ENCODE measurements at regions not wholly inside any gene's neighbourhood (a gene's known extent, or its start where the extent isn't known, plus 50 kb on each side); places are given as distances from the start of the nearest gene placed in this dataset.
A peak's percentile ranks its signal among the peaks of the same experiment; 100 is the strongest.
"Not testable (repeated sequence)": the region's sequence is repeated elsewhere in the genome, so short reads cannot be mapped to it uniquely, and the experiment has no call there.

GRCh38 chr11:134510233-134511040, 98.4 kb upstream of the B3GAT1 start:
- intact Hi-C loops (cut with DNase I, micrococcal nuclease), result no loop called here
- peak in 1 of 2 donors; percentile 9 for DNase-seq
- ATAC-seq, result no peak

- no peak for ATAC-seq
- DNase-seq, result no peak
- intact Hi-C loops (cut with DNase I, micrococcal nuclease), result no loop called here
These were observed 97.6 kb upstream of the B3GAT1 start for GRCh38 chr11:134509381-134510232.

GRCh38 chr11:134508219-134508990, 96.4 kb upstream of the B3GAT1 start:
- DNase-seq (no peak), ATAC-seq (no peak)
- intact Hi-C loops (cut with DNase I, micrococcal nuclease), result no loop called here

- no peak for DNase-seq
- ATAC-seq, result no peak
- intact Hi-C loops (cut with DNase I, micrococcal nuclease), result no loop called here
These were observed 94.0 kb upstream of the B3GAT1 start for GRCh38 chr11:134506046-134506445.

- DNase-seq (no peak), ATAC-seq (no peak)
- intact Hi-C loops (cut with DNase I, micrococcal nuclease), result no loop called here
These were observed 93.1 kb upstream of the B3GAT1 start for GRCh38 chr11:134505125-134505524.

- intact Hi-C loops (cut with DNase I, micrococcal nuclease), result no loop called here
- DNase-seq (no peak), ATAC-seq (no peak)
These were observed 92.3 kb upstream of the B3GAT1 start for GRCh38 chr11:134504146-134504905.

- intact Hi-C loops (cut with DNase I, micrococcal nuclease), result no loop called here
- ATAC-seq (no peak), DNase-seq (no peak)
These were observed 91.6 kb upstream of the B3GAT1 start for GRCh38 chr11:134503596-134503995.

GRCh38 chr11:134503100-134503499, 91.1 kb upstream of the B3GAT1 start:
- no peak for DNase-seq
- intact Hi-C loops (cut with DNase I, micrococcal nuclease), result no loop called here
- no peak for ATAC-seq

- DNase-seq, result no peak
- intact Hi-C loops (cut with DNase I, micrococcal nuclease), result no loop called here
These were observed 90.1 kb upstream of the B3GAT1 start for GRCh38 chr11:134502153-134502550.

GRCh38 chr11:134501406-134502152, 89.5 kb upstream of the B3GAT1 start:
- DNase-seq, result no peak
- intact Hi-C loops (cut with DNase I, micrococcal nuclease), result no loop called here
- no peak for ATAC-seq

More at GRCh38 chr11:134502153-134502550, 90.1 kb upstream of the B3GAT1 start:
- ATAC-seq, result no peak

GRCh38 chr11:134500621-134501020, 88.6 kb upstream of the B3GAT1 start:
- no peak for DNase-seq
- intact Hi-C loops (cut with DNase I, micrococcal nuclease), result no loop called here
- ATAC-seq, result no peak

GRCh38 chr11:134499990-134500389, 87.9 kb upstream of the B3GAT1 start:
- DNase-seq, result no peak
- ATAC-seq, result no peak
- intact Hi-C loops (cut with DNase I, micrococcal nuclease), result no loop called here

- ATAC-seq, result peak; percentile 34
- intact Hi-C loops (cut with DNase I, micrococcal nuclease), result no loop called here
- DNase-seq, result no peak
These were observed 86.5 kb upstream of the B3GAT1 start for GRCh38 chr11:134498326-134499139.

GRCh38 chr11:134497586-134497985, 85.5 kb upstream of the B3GAT1 start:
- DNase-seq (peak; percentile 72 to 86), ATAC-seq (peak; percentile 100)
- intact Hi-C loops (cut with DNase I, micrococcal nuclease), result no loop called here

- intact Hi-C loops (cut with DNase I, micrococcal nuclease); DNase-seq; ATAC-seq: not testable (repeated sequence)
These were observed 84.0 kb upstream of the B3GAT1 start for GRCh38 chr11:134496058-134496457.

- DNase-seq; ATAC-seq; intact Hi-C loops (cut with DNase I, micrococcal nuclease): not testable (repeated sequence)
These were observed 82.4 kb upstream of the B3GAT1 start for GRCh38 chr11:134494395-134494794.

- DNase-seq; ATAC-seq; intact Hi-C loops (cut with DNase I, micrococcal nuclease): not testable (repeated sequence)
These were observed 80.4 kb upstream of the B3GAT1 start for GRCh38 chr11:134492411-134492810.
